Endothelial cell of umbilical vein (primary cell): ENCODE measurements at regions not wholly inside any gene's neighbourhood (a gene's known extent, or its start where the extent isn't known, plus 50 kb on each side); places are given as distances from the start of the nearest gene placed in this dataset.

ENCODE experiments used
- BruUV-seq: library from RNA; stranded (reverse); fragments of 400-500 nt; replicated peaks from 2 replicates; lab custom pipeline; 2021; lab: Mats Ljungman, UMichigan
- CTCF ChIA-PET: fragments of 300-600, 350-600 bp; sonication (Branson Sonifier 250); formaldehyde crosslinking; loops from one replicate; lab custom pipeline; 2021; ENCODE audit warnings: antibody characterized with exemption, inconsistent platforms; lab: Charles Lee
- POLR2A ChIA-PET: fragments of 300-600, 350-600 bp; sonication (Branson Sonifier 250); formaldehyde crosslinking; loops from one replicate; lab custom pipeline; 2021; ENCODE audit warnings: antibody characterized with exemption, inconsistent platforms; lab: Charles Lee
- DNase-seq: peaks from one replicate; pipeline ENCODE4 v3.0.0-alpha.2; 2011; ENCODE audit warnings: low read depth, low spot score
- FAIRE-seq: peaks from 2 replicates; lab custom pipeline; 2011; peaks lifted over from hg19 to GRCh38; lab: Jason Lieb, UNC
- H2AFZ ChIP-seq: 2 replicates; pipeline ENCODE4 v1.6.0; 2012; ENCODE audit warnings: low read depth, low read length, control low read depth, inconsistent platforms
- H3K27ac ChIP-seq: 2 replicates; pipeline ENCODE4 v1.5.1; 2011; ENCODE audit warnings: low read depth, mild to moderate bottlenecking, control low read depth, low read length, moderate library complexity; ENCODE audit not compliant: insufficient read depth
- H3K27me3 ChIP-seq, 2 experiments: 2 replicates each; pipeline versions ENCODE4 v1.6.0 to v1.6.1; 2011; ENCODE audit warnings: low read length in 2 of 2, mixed read lengths in 1 of 2; ENCODE audit not compliant: control insufficient read depth in 2 of 2, insufficient read depth in 2 of 2
- H3K36me3 ChIP-seq, 2 experiments: 2 replicates in 1 of 2; 3 replicates in 1 of 2; pipeline ENCODE4 v1.5.1; 2011; ENCODE audit warnings: low read length in 2 of 2, mild to moderate bottlenecking in 1 of 2, moderate library complexity in 1 of 2; ENCODE audit not compliant: control insufficient read depth in 2 of 2, insufficient read depth in 2 of 2; ENCODE audit errors: extremely low read depth in 1 of 2
- H3K4me1 ChIP-seq: 3 replicates; pipeline ENCODE4 v1.5.1; 2011; ENCODE audit warnings: mild to moderate bottlenecking, low read length; ENCODE audit not compliant: control insufficient read depth, insufficient read depth; ENCODE audit errors: extremely low read depth
- H3K4me2 ChIP-seq: 2 replicates; pipeline ENCODE4 v1.6.1; 2011; ENCODE audit warnings: low read length, control low read depth, mixed read lengths; ENCODE audit not compliant: insufficient read depth
- H3K4me3 ChIP-seq, 3 experiments: fragments of 200-600 bp in 1 of 3; sonication (generic), shearing (Covaris generic) in 1 of 3; replicated peaks in 1 of 3; 2 replicates each; pipeline ENCODE4 v1.5.1; 2011 to 2016; ENCODE audit warnings: control low read depth in 3 of 3, low read length in 3 of 3, mild to moderate bottlenecking in 2 of 3, inconsistent platforms in 1 of 3, low read depth in 1 of 3, moderate library complexity in 1 of 3; ENCODE audit not compliant: insufficient read depth in 1 of 3
- H3K79me2 ChIP-seq: 2 replicates; pipeline ENCODE4 v1.6.0; 2012; ENCODE audit warnings: low read length, inconsistent platforms; ENCODE audit not compliant: control insufficient read depth, insufficient read depth
- H3K9ac ChIP-seq: replicated peaks from 2 replicates; pipeline ENCODE3; 2011; ENCODE audit warnings: low read length, control low read depth; ENCODE audit not compliant: insufficient read depth; ENCODE audit errors: extremely low read depth
- H3K9me1 ChIP-seq: replicated peaks from 3 replicates; pipeline ENCODE4 v1.6.0; 2011; ENCODE audit warnings: mild to moderate bottlenecking, low read length; ENCODE audit not compliant: control insufficient read depth, insufficient read depth; ENCODE audit errors: extremely low read depth
- H3K9me3 ChIP-seq: replicated peaks from 2 replicates; pipeline ENCODE4 v1.5.1; 2012; ENCODE audit warnings: low read length, inconsistent platforms; ENCODE audit not compliant: control insufficient read depth, insufficient read depth
- H4K20me1 ChIP-seq: replicated peaks from 2 replicates; pipeline ENCODE3; 2011; ENCODE audit warnings: mild to moderate bottlenecking, low read length; ENCODE audit not compliant: control insufficient read depth, insufficient read depth; ENCODE audit errors: extremely low read depth
- EZH2 ChIP-seq: IDR thresholded peaks from 2 replicates; pipeline ENCODE4 v1.6.1; 2012; ENCODE audit warnings: borderline replicate concordance, low read depth, mild to moderate bottlenecking, moderate library complexity, low read length, inconsistent platforms; ENCODE audit not compliant: severe bottlenecking
- FOS ChIP-seq: IDR thresholded peaks from 2 replicates; pipeline ENCODE4 v1.6.1; 2011; ENCODE audit warnings: mild to moderate bottlenecking, low read length, moderate library complexity, borderline replicate concordance; ENCODE audit not compliant: insufficient read depth
- GATA2 ChIP-seq: IDR thresholded peaks from 2 replicates; pipeline ENCODE4 v1.7.0; 2011; ENCODE audit warnings: low read depth, mild to moderate bottlenecking, moderate library complexity, mixed read lengths, low read length; ENCODE audit not compliant: insufficient read length, insufficient read depth
- JUN ChIP-seq: IDR thresholded peaks from 2 replicates; pipeline ENCODE4 v1.6.1; 2011; ENCODE audit warnings: borderline replicate concordance, low read depth; ENCODE audit not compliant: insufficient read length, insufficient read depth
- MYC ChIP-seq: IDR thresholded peaks from one replicate; pipeline ENCODE4 v1.6.1; 2011; ENCODE audit warnings: mild to moderate bottlenecking, low read depth, low read length
- POLR2A ChIP-seq: IDR thresholded peaks from 2 replicates; pipeline ENCODE4 v1.6.1; 2012; ENCODE audit warnings: low read depth, mild to moderate bottlenecking, control low read depth, low read length
- POLR2AphosphoS5 ChIP-seq: IDR thresholded peaks from 2 replicates; pipeline ENCODE4 v1.6.1; 2012; ENCODE audit warnings: low read depth, mild to moderate bottlenecking, control low read depth, low read length, moderate library complexity; ENCODE audit not compliant: insufficient read depth
- dilution Hi-C: fragments of 300-500 bp; cut with MboI; formaldehyde crosslinking; loops from one replicate; pipeline ENCODE4 v1.15.0; 2019; ENCODE audit warnings: low sequenced_read_pairs; ENCODE audit not compliant: extremely low pct_ligation_motif_present
- intact Hi-C: fragments of 100-400 bp; cut with micrococcal nuclease; formaldehyde crosslinking; loops from one replicate; pipeline ENCODE4 v1.10.0; 2022
- TF ChIP-seq, protein P1 (sequence below): IDR thresholded peaks from 2 replicates; pipeline ENCODE4 v1.6.1; 2011; ENCODE audit not compliant: insufficient read depth, insufficient read length
- TF ChIP-seq, protein P2 (sequence below), 2 donors: IDR thresholded peaks; 1 replicate in 1 of 2; 2 replicates in 1 of 2; pipeline ENCODE4 v1.5.1; 2011; ENCODE audit warnings: low read length in 2 of 2, mild to moderate bottlenecking in 2 of 2, moderate library complexity in 2 of 2, control low read depth in 1 of 2, inconsistent platforms in 1 of 2, low read depth in 1 of 2; ENCODE audit not compliant: insufficient read depth in 1 of 2; ENCODE audit errors: extremely low read depth in 1 of 2

DNA sequence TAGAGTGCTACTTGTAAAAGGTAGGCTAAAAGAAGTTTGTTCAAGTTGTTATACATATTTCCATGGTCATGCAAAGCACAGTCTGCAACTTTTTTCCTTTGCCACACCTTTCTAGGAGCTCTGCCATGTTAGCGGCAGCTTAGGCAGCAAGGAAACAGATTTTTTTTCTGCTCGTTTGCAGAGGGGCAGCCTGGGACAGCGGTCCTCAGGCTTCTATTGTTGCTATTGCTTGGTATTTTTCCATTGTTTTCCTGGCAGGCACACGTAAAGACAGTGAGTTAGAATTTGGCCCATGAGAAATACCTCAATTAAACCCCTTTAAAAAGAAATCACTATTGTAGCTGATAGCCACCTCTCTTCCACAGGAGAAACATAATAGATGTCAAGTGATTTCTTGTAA lies 391.4 kb downstream of the SH2D1A start:
- Histone ChIP-seq H3K9me3 (no peaks in the 10 kb centered on the region), H3K9me1 (no peaks in the 10 kb centered on the region), H3K27ac (no peak overlapping the region), H3K36me3 (no peaks in the 10 kb centered on the region), H4K20me1 (no peaks in the 10 kb centered on the region), H3K9ac (no peak overlapping the region), H3K27me3 (no peaks in the 10 kb centered on the region), H3K4me2 (no peak overlapping the region), H3K4me1 (no peaks in the 10 kb centered on the region), H2AFZ (no peak overlapping the region), H3K4me3 (no peak overlapping the region), H3K79me2 (no peaks in the 10 kb centered on the region)
- dilution Hi-C loops: no loop called here
- BruUV-seq: no TSS peak
- TF ChIP-seq MYC (no peak), EZH2 (no peak), POLR2AphosphoS5 (no peak), FOS (no peak), GATA2 (no peak), JUN (no peak), POLR2A (no peak)
- TF ChIP-seq, protein P1, sequence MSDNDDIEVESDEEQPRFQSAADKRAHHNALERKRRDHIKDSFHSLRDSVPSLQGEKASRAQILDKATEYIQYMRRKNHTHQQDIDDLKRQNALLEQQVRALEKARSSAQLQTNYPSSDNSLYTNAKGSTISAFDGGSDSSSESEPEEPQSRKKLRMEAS: no peak
- TF ChIP-seq, protein P2, sequence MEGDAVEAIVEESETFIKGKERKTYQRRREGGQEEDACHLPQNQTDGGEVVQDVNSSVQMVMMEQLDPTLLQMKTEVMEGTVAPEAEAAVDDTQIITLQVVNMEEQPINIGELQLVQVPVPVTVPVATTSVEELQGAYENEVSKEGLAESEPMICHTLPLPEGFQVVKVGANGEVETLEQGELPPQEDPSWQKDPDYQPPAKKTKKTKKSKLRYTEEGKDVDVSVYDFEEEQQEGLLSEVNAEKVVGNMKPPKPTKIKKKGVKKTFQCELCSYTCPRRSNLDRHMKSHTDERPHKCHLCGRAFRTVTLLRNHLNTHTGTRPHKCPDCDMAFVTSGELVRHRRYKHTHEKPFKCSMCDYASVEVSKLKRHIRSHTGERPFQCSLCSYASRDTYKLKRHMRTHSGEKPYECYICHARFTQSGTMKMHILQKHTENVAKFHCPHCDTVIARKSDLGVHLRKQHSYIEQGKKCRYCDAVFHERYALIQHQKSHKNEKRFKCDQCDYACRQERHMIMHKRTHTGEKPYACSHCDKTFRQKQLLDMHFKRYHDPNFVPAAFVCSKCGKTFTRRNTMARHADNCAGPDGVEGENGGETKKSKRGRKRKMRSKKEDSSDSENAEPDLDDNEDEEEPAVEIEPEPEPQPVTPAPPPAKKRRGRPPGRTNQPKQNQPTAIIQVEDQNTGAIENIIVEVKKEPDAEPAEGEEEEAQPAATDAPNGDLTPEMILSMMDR (IDR thresholded peaks at IDR 0.05; ENCODE audit: extremely low read depth in 1 of 2, insufficient read depth in 1 of 2, low read depth in 1 of 2, low read length in 2 of 2): no peak
- POLR2A ChIA-PET: no interaction called here
- intact Hi-C loops: no loop called here
- CTCF ChIA-PET: no interaction called here
- FAIRE-seq: no peak
- no peak for DNase-seq
